ENCODE measurements at regions not wholly inside any gene's neighbourhood (a gene's known extent, or its start where the extent isn't known, plus 50 kb on each side); places are given as distances from the start of the nearest gene placed in this dataset.

DNA sequence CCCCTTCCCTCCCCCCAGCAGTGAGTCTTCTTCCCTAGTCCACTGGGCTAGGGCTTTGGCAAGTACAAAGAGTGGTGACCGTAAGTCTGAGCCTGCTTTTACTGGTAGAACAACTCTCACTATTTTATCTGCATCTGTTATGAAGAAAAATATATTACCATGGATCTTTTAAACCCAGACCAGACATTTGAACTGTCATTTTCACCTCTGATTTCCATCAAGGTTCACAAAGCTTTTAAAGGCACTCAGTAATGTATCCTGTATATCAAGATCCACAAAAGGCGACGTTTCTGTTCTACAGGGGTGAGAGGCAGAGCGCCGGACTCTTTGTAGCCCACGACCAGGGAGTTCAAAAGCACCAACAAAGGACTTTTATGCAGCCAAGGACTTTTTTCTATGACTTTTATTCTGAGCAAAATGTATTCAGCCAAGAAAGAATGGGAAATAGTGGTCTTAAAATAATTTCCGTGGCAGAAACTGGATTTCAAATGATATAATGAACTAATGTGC, 388.3 kb downstream of the ANXA1 start:
- no peaks in the 10 kb centered on the region for H3K27me3 ChIP-seq (replicated peaks; ENCODE audit: control insufficient read depth, insufficient read depth, low read length, poor library complexity, severe bottlenecking)
- H3K36me3 ChIP-seq (ENCODE audit: control insufficient read depth, insufficient read depth, low read length), result no peaks in the 10 kb centered on the region
- no peaks in the 10 kb centered on the region for H3K9me3 ChIP-seq (ENCODE audit: control insufficient read depth, low read length)
- DNase-seq, result no peak
- H3K4me1 ChIP-seq (ENCODE audit: control insufficient read depth, insufficient read depth, low read length, poor library complexity, severe bottlenecking), result no peaks in the 10 kb centered on the region
- H3K27ac ChIP-seq (ENCODE audit: insufficient read depth, low read length, poor library complexity, severe bottlenecking), result no peak overlapping the region
- H3K4me3 ChIP-seq (ENCODE audit: insufficient read depth, low read depth, low read length, poor library complexity, severe bottlenecking), result no peak overlapping the region

DNA sequence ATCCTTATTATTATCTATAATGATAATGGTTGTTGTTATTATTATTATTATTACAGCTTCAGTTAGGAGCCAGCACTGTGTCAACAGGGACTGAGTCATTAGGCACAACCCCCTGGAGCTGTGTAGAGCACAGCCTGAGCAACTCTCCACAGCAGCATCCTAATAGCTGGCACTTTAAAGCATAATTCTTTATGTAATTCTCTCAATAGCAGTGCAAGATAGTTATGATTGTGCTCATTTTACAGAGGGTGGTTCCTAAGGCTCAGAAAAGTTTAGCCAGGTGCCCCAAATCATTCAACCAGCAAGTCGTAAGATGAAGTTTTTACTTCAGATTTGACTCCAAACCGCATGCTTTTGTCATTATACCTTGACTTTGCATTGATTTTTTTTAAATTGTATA, 390.3 kb downstream of the ANXA1 start:
- H3K36me3 ChIP-seq (ENCODE audit: control insufficient read depth, insufficient read depth, low read length), result no peaks in the 10 kb centered on the region
- no peaks in the 10 kb centered on the region for H3K9me3 ChIP-seq (ENCODE audit: control insufficient read depth, low read length)
- no peak overlapping the region for H3K4me3 ChIP-seq (ENCODE audit: insufficient read depth, low read depth, low read length, poor library complexity, severe bottlenecking)
- no peaks in the 10 kb centered on the region for H3K27me3 ChIP-seq (replicated peaks; ENCODE audit: control insufficient read depth, insufficient read depth, low read length, poor library complexity, severe bottlenecking)
- H3K4me1 ChIP-seq (ENCODE audit: control insufficient read depth, insufficient read depth, low read length, poor library complexity, severe bottlenecking), result no peaks in the 10 kb centered on the region
- DNase-seq, result no peak
- H3K27ac ChIP-seq (ENCODE audit: insufficient read depth, low read length, poor library complexity, severe bottlenecking), result no peak overlapping the region

GRCh38 chr9:73543727-73544126, 392.1 kb downstream of the ANXA1 start:
- Histone ChIP-seq H3K4me1 (ENCODE audit: control insufficient read depth, insufficient read depth, low read length, poor library complexity, severe bottlenecking) (no peaks in the 10 kb centered on the region), H3K36me3 (ENCODE audit: control insufficient read depth, insufficient read depth, low read length) (no peaks in the 10 kb centered on the region), H3K27ac (ENCODE audit: insufficient read depth, low read length, poor library complexity, severe bottlenecking) (no peak overlapping the region), H3K4me3 (ENCODE audit: insufficient read depth, low read depth, low read length, poor library complexity, severe bottlenecking) (no peak overlapping the region), H3K9me3 (ENCODE audit: control insufficient read depth, low read length) (no peaks in the 10 kb centered on the region), H3K27me3 (replicated peaks; ENCODE audit: control insufficient read depth, insufficient read depth, low read length, poor library complexity, severe bottlenecking) (no peaks in the 10 kb centered on the region)
- DNase-seq, result no peak

- H3K27ac ChIP-seq (ENCODE audit: insufficient read depth, low read length, poor library complexity, severe bottlenecking), result no peak overlapping the region
- no peaks in the 10 kb centered on the region for H3K9me3 ChIP-seq (ENCODE audit: control insufficient read depth, low read length)
- H3K36me3 ChIP-seq (ENCODE audit: control insufficient read depth, insufficient read depth, low read length), result no peaks in the 10 kb centered on the region
- no peak for DNase-seq
- no peaks in the 10 kb centered on the region for H3K27me3 ChIP-seq (replicated peaks; ENCODE audit: control insufficient read depth, insufficient read depth, low read length, poor library complexity, severe bottlenecking)
- no peak overlapping the region for H3K4me3 ChIP-seq (ENCODE audit: insufficient read depth, low read depth, low read length, poor library complexity, severe bottlenecking)
- H3K4me1 ChIP-seq (ENCODE audit: control insufficient read depth, insufficient read depth, low read length, poor library complexity, severe bottlenecking), result no peaks in the 10 kb centered on the region
Measured at GRCh38 chr9:73548201-73548600, 396.5 kb downstream of the ANXA1 start.

DNA sequence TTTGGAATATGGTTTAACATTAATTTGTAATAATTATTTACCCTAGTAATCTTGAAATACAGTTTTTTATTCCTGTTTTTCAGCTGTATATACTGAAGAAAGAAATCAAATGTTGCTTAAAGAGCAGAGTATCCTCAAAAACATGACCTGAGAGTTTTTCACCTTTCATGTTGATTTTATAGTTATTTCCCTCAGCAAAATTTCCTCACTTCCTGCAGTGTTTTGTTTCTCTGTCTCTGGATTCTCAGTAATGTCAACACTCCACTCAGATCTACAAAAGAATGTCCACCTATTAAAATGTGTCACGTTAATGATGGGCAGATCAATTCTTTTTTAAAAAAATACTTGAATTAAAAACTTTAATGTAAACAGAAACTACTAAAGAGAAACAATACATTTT, 398.3 kb downstream of the ANXA1 start:
- Histone ChIP-seq H3K36me3 (ENCODE audit: control insufficient read depth, insufficient read depth, low read length) (no peaks in the 10 kb centered on the region), H3K9me3 (ENCODE audit: control insufficient read depth, low read length) (no peaks in the 10 kb centered on the region), H3K4me1 (ENCODE audit: control insufficient read depth, insufficient read depth, low read length, poor library complexity, severe bottlenecking) (no peaks in the 10 kb centered on the region), H3K4me3 (ENCODE audit: insufficient read depth, low read depth, low read length, poor library complexity, severe bottlenecking) (no peak overlapping the region), H3K27ac (ENCODE audit: insufficient read depth, low read length, poor library complexity, severe bottlenecking) (no peak overlapping the region), H3K27me3 (replicated peaks; ENCODE audit: control insufficient read depth, insufficient read depth, low read length, poor library complexity, severe bottlenecking) (no peaks in the 10 kb centered on the region)
- no peak for DNase-seq

- DNase-seq, result no peak
- Histone ChIP-seq H3K27me3 (replicated peaks; ENCODE audit: control insufficient read depth, insufficient read depth, low read length, poor library complexity, severe bottlenecking) (no peaks in the 10 kb centered on the region), H3K4me3 (ENCODE audit: insufficient read depth, low read depth, low read length, poor library complexity, severe bottlenecking) (no peak overlapping the region), H3K27ac (ENCODE audit: insufficient read depth, low read length, poor library complexity, severe bottlenecking) (no peak overlapping the region), H3K4me1 (ENCODE audit: control insufficient read depth, insufficient read depth, low read length, poor library complexity, severe bottlenecking) (no peaks in the 10 kb centered on the region), H3K9me3 (ENCODE audit: control insufficient read depth, low read length) (no peaks in the 10 kb centered on the region), H3K36me3 (ENCODE audit: control insufficient read depth, insufficient read depth, low read length) (no peaks in the 10 kb centered on the region)
Measured at GRCh38 chr9:73553295-73553694, 401.6 kb downstream of the ANXA1 start.

- Histone ChIP-seq H3K36me3 (ENCODE audit: control insufficient read depth, insufficient read depth, low read length) (no peaks in the 10 kb centered on the region), H3K9me3 (ENCODE audit: control insufficient read depth, low read length) (no peaks in the 10 kb centered on the region), H3K27me3 (replicated peaks; ENCODE audit: control insufficient read depth, insufficient read depth, low read length, poor library complexity, severe bottlenecking) (no peaks in the 10 kb centered on the region), H3K4me3 (ENCODE audit: insufficient read depth, low read depth, low read length, poor library complexity, severe bottlenecking) (no peak overlapping the region), H3K4me1 (ENCODE audit: control insufficient read depth, insufficient read depth, low read length, poor library complexity, severe bottlenecking) (no peaks in the 10 kb centered on the region), H3K27ac (ENCODE audit: insufficient read depth, low read length, poor library complexity, severe bottlenecking) (no peak overlapping the region)
- no peak for DNase-seq
Measured at GRCh38 chr9:73558471-73558870, 406.8 kb downstream of the ANXA1 start.

GRCh38 chr9:73565026-73565425, 413.4 kb downstream of the ANXA1 start:
- no peak overlapping the region for H3K27ac ChIP-seq (ENCODE audit: insufficient read depth, low read length, poor library complexity, severe bottlenecking)
- no peak overlapping the region for H3K4me3 ChIP-seq (ENCODE audit: insufficient read depth, low read depth, low read length, poor library complexity, severe bottlenecking)
- H3K4me1 ChIP-seq (ENCODE audit: control insufficient read depth, insufficient read depth, low read length, poor library complexity, severe bottlenecking), result no peaks in the 10 kb centered on the region
- H3K9me3 ChIP-seq (ENCODE audit: control insufficient read depth, low read length), result no peaks in the 10 kb centered on the region
- H3K36me3 ChIP-seq (ENCODE audit: control insufficient read depth, insufficient read depth, low read length), result no peaks in the 10 kb centered on the region
- DNase-seq, result no peak
- H3K27me3 ChIP-seq (replicated peaks; ENCODE audit: control insufficient read depth, insufficient read depth, low read length, poor library complexity, severe bottlenecking), result no peaks in the 10 kb centered on the region

DNA sequence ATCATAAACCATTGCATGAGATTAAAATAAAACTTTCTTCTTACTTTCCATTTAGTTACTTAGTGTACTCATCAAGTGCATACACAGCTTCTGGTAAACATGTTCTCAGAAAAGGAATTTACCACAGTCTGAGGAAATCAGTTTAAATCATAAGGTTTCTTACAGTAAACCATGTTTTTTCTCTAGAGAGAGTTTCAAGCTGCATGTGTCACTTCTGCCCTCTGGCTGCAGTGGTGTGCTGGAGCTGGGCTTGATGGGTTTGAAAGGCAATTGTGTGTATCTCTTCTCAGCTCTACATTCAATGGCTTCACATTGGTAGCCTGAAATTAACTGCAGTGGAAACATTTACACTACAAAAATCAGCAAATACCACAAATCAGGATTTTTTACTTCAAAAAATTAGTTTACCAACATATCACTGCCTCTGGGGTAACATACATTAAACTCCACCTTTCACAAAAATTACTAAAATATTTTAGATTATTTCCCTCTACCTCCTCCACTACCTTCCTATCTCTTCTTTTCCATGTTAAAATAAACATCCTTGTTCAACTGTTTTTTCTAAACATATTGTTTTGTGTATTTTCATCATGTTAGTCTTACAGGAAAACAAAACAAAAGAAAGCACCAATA, 414.3 kb downstream of the ANXA1 start:
- Histone ChIP-seq H3K36me3 (ENCODE audit: control insufficient read depth, insufficient read depth, low read length) (no peaks in the 10 kb centered on the region), H3K27ac (ENCODE audit: insufficient read depth, low read length, poor library complexity, severe bottlenecking) (no peak overlapping the region), H3K27me3 (replicated peaks; ENCODE audit: control insufficient read depth, insufficient read depth, low read length, poor library complexity, severe bottlenecking) (no peaks in the 10 kb centered on the region), H3K4me3 (ENCODE audit: insufficient read depth, low read depth, low read length, poor library complexity, severe bottlenecking) (no peak overlapping the region), H3K4me1 (ENCODE audit: control insufficient read depth, insufficient read depth, low read length, poor library complexity, severe bottlenecking) (no peaks in the 10 kb centered on the region), H3K9me3 (ENCODE audit: control insufficient read depth, low read length) (no peaks in the 10 kb centered on the region)
- no peak for DNase-seq

DNA sequence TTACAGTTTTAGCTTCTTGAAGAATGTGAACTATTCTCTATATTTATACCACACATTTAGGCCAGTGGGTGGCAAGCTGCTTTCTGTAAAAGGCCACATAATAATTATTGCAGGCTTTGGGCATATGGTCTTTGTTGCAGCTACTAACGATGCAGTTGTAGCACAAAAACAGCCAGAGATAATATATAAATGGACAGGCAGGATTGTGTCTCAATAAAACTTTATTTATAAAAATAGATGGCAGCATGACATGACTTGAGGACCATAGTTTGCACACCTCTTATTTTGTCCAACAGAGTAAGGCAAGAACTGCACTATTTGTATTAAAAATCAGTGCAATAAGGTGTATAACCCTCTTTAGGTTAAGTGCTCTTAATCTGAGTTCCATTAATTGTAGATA, 415.0 kb downstream of the ANXA1 start:
- Histone ChIP-seq H3K36me3 (ENCODE audit: control insufficient read depth, insufficient read depth, low read length) (no peaks in the 10 kb centered on the region), H3K4me3 (ENCODE audit: insufficient read depth, low read depth, low read length, poor library complexity, severe bottlenecking) (no peak overlapping the region), H3K9me3 (ENCODE audit: control insufficient read depth, low read length) (no peaks in the 10 kb centered on the region), H3K4me1 (ENCODE audit: control insufficient read depth, insufficient read depth, low read length, poor library complexity, severe bottlenecking) (no peaks in the 10 kb centered on the region), H3K27me3 (replicated peaks; ENCODE audit: control insufficient read depth, insufficient read depth, low read length, poor library complexity, severe bottlenecking) (no peaks in the 10 kb centered on the region), H3K27ac (ENCODE audit: insufficient read depth, low read length, poor library complexity, severe bottlenecking) (no peak overlapping the region)
- no peak for DNase-seq

All from effector memory CD4-positive, alpha-beta T cell (primary cell).